Activated gamma-delta T cell treated with Interleukin-2 at 50 U/mL for 16 hours (primary cell): ENCODE measurements at regions not wholly inside any gene's neighbourhood (a gene's known extent, or its start where the extent isn't known, plus 50 kb on each side); places are given as distances from the start of the nearest gene placed in this dataset.

Source experiments
- DNase-seq: peaks from one replicate; pipeline ENCODE4 v3.0.0-alpha.2; 2020

GRCh38 chr14:65794674-65795279 lies 382.2 kb downstream of the FUT8 start:
- no peak for DNase-seq

- no peak for DNase-seq
Measured at GRCh38 chr14:65798216-65798615, 385.7 kb downstream of the FUT8 start.

- no peak for DNase-seq
Measured at GRCh38 chr14:65800694-65801093, 388.2 kb downstream of the FUT8 start.

- DNase-seq, result no peak
Measured at GRCh38 chr14:65802196-65802595, 389.7 kb downstream of the FUT8 start.

GRCh38 chr14:65803885-65804284 lies 391.4 kb downstream of the FUT8 start:
- no peak for DNase-seq

DNA sequence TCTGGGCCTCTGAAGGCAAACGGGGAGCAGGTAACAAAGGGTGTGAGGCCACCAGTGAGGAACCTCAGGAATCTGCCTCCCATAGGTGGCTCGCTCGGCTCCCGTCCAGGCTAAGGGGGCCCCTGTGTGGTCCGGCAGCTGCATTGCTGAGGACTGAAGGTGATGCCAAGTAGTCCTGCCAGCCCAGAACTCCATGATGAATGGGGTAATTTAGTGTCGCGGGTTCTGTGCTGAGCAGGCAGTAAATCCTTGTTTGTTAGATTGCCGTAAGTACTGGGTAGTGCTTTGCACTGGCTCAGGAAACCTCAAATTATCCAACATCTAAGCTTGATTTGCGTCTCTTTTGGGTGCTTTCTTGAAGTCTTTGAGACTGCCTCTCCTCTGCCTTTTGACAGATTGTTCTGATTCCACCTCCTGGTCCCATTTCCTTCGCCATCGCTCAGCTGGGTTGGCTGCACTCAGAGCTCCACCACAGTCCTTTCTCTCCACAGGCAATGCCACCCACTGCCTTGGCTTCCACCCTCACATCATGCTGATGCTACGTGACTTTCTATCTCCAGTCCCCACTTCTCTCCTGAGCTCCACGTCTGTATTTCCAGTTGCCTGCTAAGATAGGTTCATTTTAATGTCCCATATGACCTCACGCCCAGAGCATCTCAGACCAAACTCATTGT lies 392.0 kb downstream of the FUT8 start:
- no peak for DNase-seq

DNA sequence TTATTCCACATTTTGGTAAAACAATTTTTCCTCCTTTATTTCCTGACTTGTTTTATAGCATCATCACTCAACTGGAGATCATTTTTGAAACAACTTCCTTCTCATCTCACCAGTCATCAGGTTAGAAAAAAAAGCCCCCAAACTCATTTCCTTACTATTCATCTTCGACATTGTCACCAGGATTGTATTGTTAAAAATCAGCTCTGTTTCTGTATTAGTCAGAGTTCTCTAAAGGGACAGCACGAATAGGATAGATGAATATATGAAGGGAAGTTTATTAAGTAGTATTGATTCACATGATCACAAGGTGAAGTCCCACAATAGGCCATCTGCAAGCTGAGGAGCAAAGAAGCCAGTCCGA lies 392.6 kb downstream of the FUT8 start:
- no peak for DNase-seq

DNA sequence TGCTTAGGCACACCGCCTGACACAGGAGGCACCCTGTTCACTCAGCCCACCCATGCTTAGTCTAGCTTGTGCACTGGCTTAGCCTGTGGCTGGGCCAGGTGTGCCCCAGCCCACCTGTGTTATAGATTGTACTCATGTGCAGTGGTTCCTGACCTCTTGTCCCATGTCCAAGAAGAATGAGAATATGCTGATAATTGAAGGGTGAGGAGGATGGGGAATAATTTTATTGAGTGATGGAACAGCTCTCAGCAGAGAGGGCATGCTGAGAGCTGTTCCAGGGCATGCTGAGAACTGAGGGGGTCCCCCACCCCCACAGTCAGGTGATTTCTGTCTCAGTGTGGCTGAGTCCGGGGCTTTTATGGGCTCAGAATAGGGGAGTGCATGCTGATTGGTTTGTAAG lies 395.9 kb downstream of the FUT8 start:
- no peak for DNase-seq

DNA sequence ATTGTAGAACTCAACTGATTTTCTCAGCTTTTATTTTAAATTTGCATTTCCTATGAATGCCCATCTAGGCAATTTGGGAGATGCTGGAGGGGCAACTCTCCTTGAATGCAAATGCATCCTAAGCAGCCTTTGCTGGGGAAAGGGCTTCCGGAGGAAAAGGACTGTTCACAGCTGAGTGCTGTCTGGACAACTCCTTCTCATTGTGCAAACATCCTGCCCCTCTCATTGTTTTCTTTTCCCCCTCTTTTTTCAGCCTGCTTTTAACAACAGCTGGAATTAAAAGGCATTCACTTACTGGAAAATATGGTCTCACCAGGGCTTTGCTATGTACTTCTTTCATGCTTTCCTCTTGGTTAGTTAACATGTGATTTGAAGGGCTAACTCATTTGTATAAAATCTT lies 397.8 kb downstream of the FUT8 start:
- DNase-seq, result no peak

GRCh38 chr14:65813760-65814384 lies 401.3 kb downstream of the FUT8 start:
- no peak for DNase-seq

- no peak for DNase-seq
Measured at GRCh38 chr14:65815127-65815526, 402.6 kb downstream of the FUT8 start.

DNA sequence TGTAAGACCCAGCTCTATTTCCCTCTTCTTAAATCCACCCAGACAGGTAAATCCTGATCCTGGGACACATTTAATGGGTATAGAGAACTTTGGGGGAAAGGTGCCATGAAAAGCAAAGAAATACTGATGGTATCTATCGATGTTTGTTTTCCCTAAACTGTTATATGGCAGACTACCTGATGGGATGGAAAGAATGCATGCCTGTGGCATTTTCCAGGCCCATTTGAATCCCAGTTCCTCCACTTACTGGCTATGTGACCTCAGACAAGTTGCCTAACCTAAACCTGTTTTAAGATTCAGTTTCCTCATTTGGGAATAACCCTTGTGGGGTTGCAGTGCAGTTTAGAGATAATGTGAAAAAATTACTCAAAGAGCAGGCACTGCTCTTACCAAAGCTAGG lies 404.5 kb downstream of the FUT8 start:
- DNase-seq, result no peak

GRCh38 chr14:65819569-65819968 lies 407.0 kb downstream of the FUT8 start:
- DNase-seq, result no peak

DNA sequence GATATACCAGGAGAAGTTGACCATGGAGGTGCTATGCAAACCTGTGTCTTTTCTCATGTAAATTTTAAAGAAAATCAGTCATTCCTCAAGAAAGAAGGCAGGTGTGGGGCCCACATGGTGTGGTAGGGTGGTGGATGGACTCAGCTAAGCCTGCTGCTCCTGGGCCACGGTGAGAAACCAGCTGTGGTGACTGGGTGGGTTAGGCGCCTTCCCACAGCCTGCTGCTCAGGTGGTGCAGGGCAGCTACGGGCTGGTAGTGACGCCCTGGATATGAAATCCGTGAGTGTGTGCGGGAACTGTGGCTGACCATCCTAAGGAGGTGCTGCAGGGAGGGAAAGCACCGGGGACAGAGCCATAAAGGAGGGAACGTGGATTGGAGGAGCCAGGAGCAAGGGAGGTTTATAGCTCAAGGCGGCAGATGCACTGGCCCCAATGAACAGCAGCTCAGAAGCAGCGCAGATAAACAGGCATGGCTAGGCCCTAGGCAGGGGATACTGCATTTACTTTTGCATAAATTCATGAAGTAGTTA lies 408.8 kb downstream of the FUT8 start:
- no peak for DNase-seq

DNA sequence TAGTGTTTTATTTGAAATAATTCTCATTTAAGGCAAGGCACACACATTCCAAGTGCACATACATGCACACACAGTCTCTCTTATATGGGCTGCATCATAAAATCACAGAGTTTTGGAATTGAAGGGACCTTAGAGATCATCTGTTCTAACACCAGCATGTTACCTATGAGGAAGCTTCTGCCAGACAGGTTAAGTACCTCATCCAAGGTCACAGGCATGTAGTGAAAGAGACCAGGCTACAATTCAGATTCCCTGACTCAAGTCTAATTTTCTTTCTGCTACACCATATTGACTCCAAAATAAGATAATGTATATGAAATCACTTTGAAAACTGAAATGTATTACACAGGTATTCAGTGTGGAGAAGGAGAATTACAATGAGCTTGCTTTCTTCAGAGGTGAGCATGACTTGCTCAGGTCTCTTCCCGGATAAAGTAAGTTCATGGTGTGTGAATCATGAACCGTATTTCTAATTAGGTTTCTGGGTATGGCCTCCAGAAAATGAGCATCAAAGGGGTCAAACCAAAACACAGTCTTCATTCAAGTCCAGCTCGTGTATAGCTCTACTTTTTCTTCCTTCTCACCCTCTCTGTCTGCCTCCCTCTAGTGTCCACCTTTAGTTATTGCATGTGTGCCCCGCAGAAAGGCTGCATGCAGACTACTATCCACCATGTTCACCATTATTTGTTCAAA lies 411.9 kb downstream of the FUT8 start:
- peak; percentile 58 for DNase-seq

DNA sequence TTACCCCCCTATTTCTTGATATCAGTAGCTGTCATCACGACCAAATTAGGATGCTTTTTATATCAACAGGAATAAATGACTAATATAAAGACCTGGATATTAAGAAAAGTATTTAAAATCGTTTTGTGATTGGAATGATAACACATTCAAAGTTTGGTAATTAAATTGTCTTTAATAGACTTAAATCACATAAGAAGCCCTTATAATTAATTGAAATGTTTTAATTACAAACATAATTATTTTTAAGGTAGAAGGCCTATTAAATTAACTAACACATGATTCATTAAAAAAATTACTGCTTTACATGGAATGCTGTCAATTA lies 412.4 kb downstream of the FUT8 start:
- no peak for DNase-seq

GRCh38 chr14:65826946-65827345 lies 414.4 kb downstream of the FUT8 start:
- DNase-seq, result no peak

- no peak for DNase-seq
Measured at GRCh38 chr14:65827520-65827919, 415.0 kb downstream of the FUT8 start.

DNA sequence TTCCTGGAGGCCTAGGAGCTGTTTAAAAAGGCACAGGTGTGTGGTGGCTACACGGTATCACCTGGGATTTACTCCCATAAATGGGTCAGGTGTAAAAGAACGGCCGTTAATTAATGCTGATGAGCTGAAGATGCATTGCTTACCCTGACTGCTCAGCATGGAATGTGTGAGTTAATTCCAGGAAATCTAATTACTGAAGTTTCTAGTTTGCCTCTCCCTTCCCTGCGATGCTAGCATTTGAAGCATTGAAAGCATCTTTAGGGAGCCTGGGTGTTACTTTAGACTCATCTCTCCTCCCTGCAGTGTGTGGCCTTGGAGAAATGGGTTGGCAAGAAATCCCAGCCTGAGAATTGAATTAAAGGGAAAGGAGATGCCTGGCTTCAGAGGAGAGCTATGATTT lies 415.9 kb downstream of the FUT8 start:
- no peak for DNase-seq

DNA sequence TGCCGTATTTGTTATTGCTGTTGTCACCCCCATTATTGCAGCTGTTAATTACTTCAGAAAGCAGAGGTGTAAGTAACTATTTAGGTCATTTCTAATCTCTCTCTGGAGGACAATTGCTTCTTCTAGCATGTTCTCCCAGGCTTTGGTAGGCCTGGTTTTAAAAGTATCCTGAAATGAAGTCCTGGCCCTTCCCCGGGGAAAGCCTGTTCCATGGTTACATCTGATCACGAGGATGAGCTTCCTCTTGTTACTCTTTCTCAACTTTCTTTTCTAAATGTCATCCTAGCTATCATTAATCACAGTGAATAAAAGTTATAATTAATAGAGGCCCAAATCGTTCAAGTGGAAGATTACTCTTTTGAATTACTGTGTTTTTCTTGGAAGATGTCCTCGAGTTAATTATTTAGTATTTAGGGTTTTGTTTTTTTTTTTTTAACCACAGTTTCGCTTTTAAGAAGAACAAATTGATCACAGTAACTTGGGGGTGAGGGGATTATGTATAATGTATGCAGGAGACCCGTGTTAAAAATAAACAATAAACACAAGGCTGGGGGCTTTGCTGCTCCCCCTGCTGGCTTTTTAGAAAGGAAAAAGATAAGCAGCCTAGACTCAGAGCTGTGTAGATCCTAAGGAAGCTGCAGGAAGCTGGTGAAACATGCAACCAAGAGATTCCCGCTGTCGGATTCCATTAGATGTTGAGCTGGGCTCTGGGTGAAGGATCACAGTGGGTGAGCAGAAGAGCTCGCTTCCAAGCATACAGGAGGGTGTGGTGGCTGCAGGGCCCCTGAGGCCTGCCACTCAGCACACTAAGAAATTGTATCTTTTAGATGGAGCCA lies 420.1 kb downstream of the FUT8 start:
- no peak for DNase-seq

GRCh38 chr14:65833267-65833880 lies 420.8 kb downstream of the FUT8 start:
- no peak for DNase-seq

DNA sequence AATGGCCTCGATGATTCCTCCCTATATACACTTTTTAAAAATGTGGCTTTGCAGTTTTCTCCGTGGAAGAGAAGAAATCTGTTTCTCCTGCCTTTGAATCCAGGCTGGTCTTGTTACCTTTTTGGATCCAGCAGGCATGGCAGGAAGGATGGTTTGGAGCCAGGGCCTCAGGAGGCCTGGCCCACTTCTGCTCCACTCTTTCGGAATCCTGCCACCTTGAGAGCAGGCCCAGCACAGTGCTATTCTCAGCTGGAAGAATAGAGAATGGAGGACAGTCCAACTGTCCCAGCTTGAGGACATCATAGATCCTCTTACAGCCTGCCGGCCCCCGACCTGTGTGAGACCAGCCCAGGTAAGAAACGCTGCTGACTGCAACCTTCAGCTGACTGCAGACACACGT lies 421.5 kb downstream of the FUT8 start:
- DNase-seq, result no peak

GRCh38 chr14:65834812-65835211 lies 422.3 kb downstream of the FUT8 start:
- DNase-seq, result no peak
